Naive thymus-derived CD4-positive, alpha-beta T cell (primary cell): ENCODE measurements at regions not wholly inside any gene's neighbourhood (a gene's known extent, or its start where the extent isn't known, plus 50 kb on each side); places are given as distances from the start of the nearest gene placed in this dataset.

ENCODE experiments used
- ATAC-seq: fragments of 150-1000 bp; cut with Tn5 transposase; 2 replicates; pipeline ENCODE4 v1.10.0; 2021; ENCODE audit warnings: mild to moderate bottlenecking, moderate library complexity
- CTCF ChIA-PET: fragments of 350-600 bp; sonication (Branson Sonifier 250); formaldehyde crosslinking; loops from one replicate; lab custom pipeline; 2021; ENCODE audit warnings: antibody characterized with exemption; lab: Charles Lee
- POLR2A ChIA-PET: fragments of 350-600 bp; sonication (Branson Sonifier 250); formaldehyde crosslinking; loops from one replicate; lab custom pipeline; 2021; ENCODE audit warnings: antibody characterized with exemption, inconsistent platforms; lab: Charles Lee
- DNase-seq, 9 donors: peaks; one replicate each; pipeline versions ENCODE4 v3.0.0 to v3.0.0-alpha.2; 2020 to 2022; ENCODE audit warnings: mixed read lengths in 1 of 9
- H3K27ac ChIP-seq: one replicate; pipeline ENCODE4 v1.7.0; 2013; ENCODE audit warnings: mild to moderate bottlenecking, low read depth, low read length, moderate library complexity
- H3K27me3 ChIP-seq, 2 donors: one replicate each; pipeline ENCODE4 v1.7.0; 2013; ENCODE audit warnings: low read length in 2 of 2, mild to moderate bottlenecking in 2 of 2, moderate library complexity in 2 of 2; ENCODE audit not compliant: control insufficient read depth in 2 of 2, insufficient read depth in 2 of 2
- H3K36me3 ChIP-seq, 3 experiments: 1 replicate in 2 of 3; 2 replicates in 1 of 3; pipeline ENCODE4 v1.7.0; 2013; ENCODE audit warnings: low read length in 3 of 3, mild to moderate bottlenecking in 3 of 3, moderate library complexity in 1 of 3; ENCODE audit not compliant: insufficient read depth in 3 of 3, control insufficient read depth in 2 of 3
- H3K4me1 ChIP-seq, 2 donors: one replicate each; pipeline ENCODE4 v1.7.0; 2013; ENCODE audit warnings: low read length in 2 of 2, mild to moderate bottlenecking in 2 of 2, moderate library complexity in 1 of 2; ENCODE audit not compliant: control insufficient read depth in 2 of 2, insufficient read depth in 2 of 2
- H3K4me3 ChIP-seq: 2 replicates; pipeline ENCODE4 v1.7.0; 2013; ENCODE audit warnings: mild to moderate bottlenecking, low read length
- H3K9me3 ChIP-seq, 3 experiments: 1 replicate in 2 of 3; 2 replicates in 1 of 3; pipeline ENCODE4 v1.7.0; 2013; ENCODE audit warnings: low read length in 3 of 3; ENCODE audit not compliant: control insufficient read depth in 2 of 3
- H3K27ac Mint-ChIP-seq, 9 donors: one replicate each; pipeline ENCODE4 v1.8.0; 2020 to 2022; ENCODE audit warnings: mixed read lengths in 9 of 9, mild to moderate bottlenecking in 8 of 9, moderate library complexity in 5 of 9, inconsistent platforms in 2 of 9
- H3K27me3 Mint-ChIP-seq, 5 donors: one replicate each; pipeline ENCODE4 v1.8.0; 2021 to 2022; ENCODE audit warnings: mixed read lengths in 5 of 5, mild to moderate bottlenecking in 1 of 5
- H3K36me3 Mint-ChIP-seq, 5 donors: one replicate each; pipeline ENCODE4 v1.8.0; 2020 to 2022; ENCODE audit warnings: mixed read lengths in 5 of 5, mild to moderate bottlenecking in 3 of 5, inconsistent platforms in 1 of 5
- H3K4me1 Mint-ChIP-seq, 7 donors: one replicate each; pipeline ENCODE4 v1.8.0; 2020 to 2022; ENCODE audit warnings: mixed read lengths in 7 of 7, mild to moderate bottlenecking in 3 of 7, inconsistent platforms in 1 of 7
- H3K4me3 Mint-ChIP-seq, 10 donors: one replicate each; pipeline ENCODE4 v1.8.0; 2020 to 2022; ENCODE audit warnings: mild to moderate bottlenecking in 10 of 10, mixed read lengths in 10 of 10, moderate library complexity in 6 of 10, inconsistent platforms in 2 of 10
- H3K9me3 Mint-ChIP-seq, 11 donors: one replicate each; pipeline ENCODE4 v1.8.0; 2020 to 2022; ENCODE audit warnings: mixed read lengths in 11 of 11, mild to moderate bottlenecking in 4 of 11, inconsistent platforms in 1 of 11, moderate library complexity in 1 of 11
- intact Hi-C, 2 donors: fragments of 100-400 bp; cut with micrococcal nuclease; formaldehyde crosslinking; loops; one replicate each; pipeline ENCODE4 v1.15.1; 2023

DNA sequence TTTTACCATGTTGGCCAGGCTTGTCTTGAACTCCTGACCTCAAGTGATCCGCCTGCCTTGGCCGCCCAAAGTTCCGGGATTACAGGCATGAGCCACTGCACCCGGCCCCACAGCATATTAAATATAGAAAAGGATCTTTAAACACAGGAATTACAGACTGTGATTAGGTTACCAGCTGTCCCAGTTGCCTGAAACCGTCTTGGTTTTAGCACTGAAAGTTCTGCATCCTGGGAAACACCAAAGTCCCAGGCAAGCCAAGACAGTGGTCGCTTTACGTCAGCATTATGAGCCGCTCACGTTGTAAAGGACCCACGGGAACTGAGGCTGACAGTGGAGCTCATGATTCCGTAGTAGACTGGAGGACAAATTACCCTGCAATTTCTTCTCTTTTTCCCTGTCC, 69.0 kb upstream of the FAM180A start:
- no peaks in the 10 kb centered on the region for H3K36me3 ChIP-seq
- no peak overlapping the region for H3K27ac ChIP-seq
- Mint-ChIP-seq H3K4me1 (no peaks in the 10 kb centered on the region), H3K9me3 (no peaks in the 10 kb centered on the region), H3K4me3 (no peak overlapping the region), H3K27ac (no peak overlapping the region), H3K27me3 (peaks cover 0 to 5% (median 3%) of the 10 kb centered on the region in 5 donors), H3K36me3 (no peaks in the 10 kb centered on the region)
- no peaks in the 10 kb centered on the region for H3K9me3 ChIP-seq
- no peaks in the 10 kb centered on the region for H3K4me1 ChIP-seq
- no peak for ATAC-seq
- CTCF ChIA-PET: no interaction called here
- POLR2A ChIA-PET: no interaction called here
- intact Hi-C loops: no loop called here
- H3K4me3 ChIP-seq: no peak overlapping the region
- DNase-seq: no peak
- H3K27me3 ChIP-seq: no peaks in the 10 kb centered on the region

DNA sequence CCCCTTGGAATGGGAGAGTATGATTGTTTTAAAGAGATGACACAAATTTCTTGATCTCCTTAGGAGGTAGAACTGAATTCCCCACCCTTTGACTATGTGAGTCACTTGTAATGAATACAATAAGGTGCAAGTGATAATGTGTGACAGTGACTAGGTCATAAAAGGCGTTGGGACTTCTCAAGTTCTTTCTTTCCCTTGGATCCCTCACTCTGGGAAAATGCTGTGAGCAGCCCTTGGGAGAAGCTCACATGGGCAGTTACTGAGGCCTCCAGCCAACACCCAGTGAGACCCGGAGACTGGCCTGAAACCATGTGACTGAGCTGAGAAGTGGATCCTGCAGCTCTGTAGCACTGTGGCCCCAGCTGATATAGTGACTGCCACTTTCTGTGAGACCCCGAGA, 66.4 kb upstream of the FAM180A start:
- Histone ChIP-seq H3K27ac (no peak overlapping the region), H3K4me3 (no peak overlapping the region), H3K9me3 (no peaks in the 10 kb centered on the region), H3K27me3 (no peaks in the 10 kb centered on the region), H3K4me1 (no peaks in the 10 kb centered on the region), H3K36me3 (no peaks in the 10 kb centered on the region)
- ChIA-PET POLR2A (no interaction called here), CTCF (interaction anchor here (0.5 kb wide), 1 partner anchor 195 kb away, joined by 4 read pairs; no protein-coding TSS in a partner anchor)
- Mint-ChIP-seq H3K4me3 (no peak overlapping the region), H3K36me3 (no peaks in the 10 kb centered on the region), H3K27ac (no peak overlapping the region), H3K4me1 (peaks cover 0 to 1% (median 0%) of the 10 kb centered on the region in 7 donors), H3K9me3 (no peaks in the 10 kb centered on the region), H3K27me3 (peaks cover 0 to 5% (median 2%) of the 10 kb centered on the region in 5 donors)
- ATAC-seq: no peak
- intact Hi-C loops: no loop called here
- no peak for DNase-seq

GRCh38 chr7:135812148-135812547, 63.5 kb upstream of the FAM180A start:
- Mint-ChIP-seq H3K27me3 (peaks cover 0 to 2% (median 0%) of the 10 kb centered on the region in 5 donors), H3K9me3 (no peaks in the 10 kb centered on the region), H3K4me3 (no peak overlapping the region), H3K4me1 (peaks cover 0 to 1% (median 0%) of the 10 kb centered on the region in 7 donors), H3K27ac (no peak overlapping the region), H3K36me3 (no peaks in the 10 kb centered on the region)
- no peaks in the 10 kb centered on the region for H3K36me3 ChIP-seq
- no peaks in the 10 kb centered on the region for H3K27me3 ChIP-seq
- H3K4me1 ChIP-seq: no peaks in the 10 kb centered on the region
- intact Hi-C loops: no loop called here
- ATAC-seq (no peak), DNase-seq (no peak)
- no peaks in the 10 kb centered on the region for H3K9me3 ChIP-seq
- CTCF ChIA-PET: no interaction called here
- no peak overlapping the region for H3K4me3 ChIP-seq
- H3K27ac ChIP-seq: no peak overlapping the region
- POLR2A ChIA-PET: no interaction called here

DNA sequence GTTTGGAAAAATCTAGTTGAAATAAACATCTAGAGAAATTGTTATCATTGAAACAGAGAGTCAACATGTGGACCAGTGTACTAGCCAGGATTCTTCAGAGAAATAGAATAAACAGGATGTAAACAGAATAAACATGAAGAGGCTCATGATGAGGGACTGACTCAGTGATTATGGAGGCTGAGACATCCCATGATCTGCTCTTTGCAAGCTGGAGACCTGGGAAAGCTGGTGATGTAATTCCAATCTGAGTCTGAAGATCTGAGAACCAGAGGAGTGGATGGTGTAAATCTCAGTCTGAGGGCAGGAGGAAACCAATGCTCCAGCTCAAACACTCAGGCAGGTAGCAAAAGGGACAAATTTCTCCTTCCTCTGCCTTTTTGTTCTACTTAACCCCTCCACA, 62.9 kb upstream of the FAM180A start:
- Histone ChIP-seq H3K36me3 (no peaks in the 10 kb centered on the region), H3K27ac (no peak overlapping the region), H3K4me3 (no peak overlapping the region), H3K9me3 (no peaks in the 10 kb centered on the region), H3K4me1 (no peaks in the 10 kb centered on the region), H3K27me3 (no peaks in the 10 kb centered on the region)
- Mint-ChIP-seq H3K9me3 (no peaks in the 10 kb centered on the region), H3K4me1 (peaks cover 0 to 1% (median 0%) of the 10 kb centered on the region in 7 donors), H3K36me3 (no peaks in the 10 kb centered on the region), H3K27me3 (peaks cover 0 to 2% (median 0%) of the 10 kb centered on the region in 5 donors), H3K27ac (no peak overlapping the region), H3K4me3 (no peak overlapping the region)
- DNase-seq (no peak), ATAC-seq (no peak)
- intact Hi-C loops: no loop called here
- ChIA-PET POLR2A (no interaction called here), CTCF (interaction anchor here (0.8 kb wide), 1 partner anchor 268 kb away, joined by 3 read pairs; no protein-coding TSS in a partner anchor)

GRCh38 chr7:135808206-135808605, 59.6 kb upstream of the FAM180A start:
- Mint-ChIP-seq H3K36me3 (no peaks in the 10 kb centered on the region), H3K4me1 (peaks cover 0 to 1% (median 0%) of the 10 kb centered on the region in 7 donors), H3K9me3 (no peaks in the 10 kb centered on the region), H3K27ac (no peak overlapping the region), H3K27me3 (peaks cover 0 to 3% (median 0%) of the 10 kb centered on the region in 5 donors), H3K4me3 (no peak overlapping the region)
- ATAC-seq: no peak
- Histone ChIP-seq H3K4me1 (no peaks in the 10 kb centered on the region), H3K27me3 (no peaks in the 10 kb centered on the region), H3K9me3 (no peaks in the 10 kb centered on the region), H3K36me3 (no peaks in the 10 kb centered on the region), H3K4me3 (no peak overlapping the region), H3K27ac (no peak overlapping the region)
- DNase-seq: no peak
- intact Hi-C loops: no loop called here
- POLR2A ChIA-PET: no interaction called here
- CTCF ChIA-PET: no interaction called here

DNA sequence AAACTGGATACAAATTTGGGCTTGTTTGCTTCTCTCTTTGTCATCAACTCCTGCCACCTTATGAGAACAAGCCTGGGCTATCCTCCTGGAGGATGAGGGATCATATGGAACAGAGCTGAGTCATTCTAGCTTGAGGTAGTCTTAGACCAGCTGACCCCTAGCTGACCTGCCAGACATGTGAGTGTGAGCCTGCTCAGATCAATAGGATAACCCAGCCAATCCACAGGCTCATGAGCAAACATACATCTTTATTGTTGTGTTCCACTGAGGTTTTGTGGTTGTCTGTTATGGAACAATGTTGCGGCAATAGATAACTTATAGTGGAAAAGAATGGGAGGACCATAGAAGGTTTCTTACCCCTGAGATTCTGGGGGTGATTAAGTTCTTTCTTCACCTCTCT, 54.5 kb upstream of the FAM180A start:
- H3K27ac Mint-ChIP-seq: no peak overlapping the region

GRCh38 chr7:135802697-135803096, 54.1 kb upstream of the FAM180A start:
- no peak overlapping the region for H3K27ac Mint-ChIP-seq
- no peaks in the 10 kb centered on the region for H3K9me3 ChIP-seq
- CTCF ChIA-PET: no interaction called here
- DNase-seq (no peak), ATAC-seq (no peak)
- no peaks in the 10 kb centered on the region for H3K9me3 Mint-ChIP-seq
- H3K4me3 ChIP-seq: no peak overlapping the region
- POLR2A ChIA-PET: no interaction called here
- no peaks in the 10 kb centered on the region for H3K36me3 Mint-ChIP-seq
- peaks cover 0 to 8% of the 10 kb centered on the region in 2 donors for H3K4me1 ChIP-seq
- no peak overlapping the region for H3K4me3 Mint-ChIP-seq
- peaks cover 0 to 7% (median 5%) of the 10 kb centered on the region in 7 donors for H3K4me1 Mint-ChIP-seq
- no peaks in the 10 kb centered on the region for H3K36me3 ChIP-seq
- intact Hi-C loops: loop anchor here (5.0 kb wide), 2 partner anchors 520 to 605 kb away; no protein-coding TSS in a partner anchor
- H3K27me3 ChIP-seq: no peaks in the 10 kb centered on the region
- H3K27me3 Mint-ChIP-seq: peaks cover 10 to 26% (median 14%) of the 10 kb centered on the region in 5 donors
- no peak overlapping the region for H3K27ac ChIP-seq

More for the DNA sequence above, 54.5 kb upstream of the FAM180A start:
- no peaks in the 10 kb centered on the region for H3K36me3 ChIP-seq
- no peaks in the 10 kb centered on the region for H3K36me3 Mint-ChIP-seq
- H3K4me1 Mint-ChIP-seq: peaks cover 0 to 7% (median 5%) of the 10 kb centered on the region in 7 donors
- ATAC-seq (no peak), DNase-seq (no peak)
- H3K9me3 Mint-ChIP-seq: no peaks in the 10 kb centered on the region
- CTCF ChIA-PET: no interaction called here
- H3K4me3 ChIP-seq: no peak overlapping the region
- H3K27ac ChIP-seq: no peak overlapping the region
- H3K9me3 ChIP-seq: no peaks in the 10 kb centered on the region
- POLR2A ChIA-PET: no interaction called here
- H3K4me1 ChIP-seq: peaks cover 0 to 8% of the 10 kb centered on the region in 2 donors
- no peak overlapping the region for H3K4me3 Mint-ChIP-seq
- H3K27me3 Mint-ChIP-seq: peaks cover 10 to 26% (median 14%) of the 10 kb centered on the region in 5 donors
- intact Hi-C loops: loop anchor here (5.0 kb wide), 2 partner anchors 521 to 604 kb away; no protein-coding TSS in a partner anchor
- no peaks in the 10 kb centered on the region for H3K27me3 ChIP-seq
